ENCODE measurements at regions not wholly inside any gene's neighbourhood (a gene's known extent, or its start where the extent isn't known, plus 50 kb on each side); places are given as distances from the start of the nearest gene placed in this dataset.

- Histone ChIP-seq H3K27me3 (ENCODE audit: control insufficient read depth, insufficient read depth, low read length) (no peaks in the 10 kb centered on the region), H3K23ac (ENCODE audit: low read depth, low read length) (no peak overlapping the region), H3K4me1 (ENCODE audit: control insufficient read depth, insufficient read depth, low read length) (no peaks in the 10 kb centered on the region), H3K79me1 (ENCODE audit: low read depth in 1 of 2, low read length in 2 of 2) (no peaks in the 10 kb centered on the region), H2BK5ac (ENCODE audit: low read depth, low read length, poor library complexity, severe bottlenecking) (no peak overlapping the region), H3K27ac (ENCODE audit: insufficient read depth, low read length) (no peak overlapping the region), H3K9me3 (ENCODE audit: control insufficient read depth, insufficient read depth, low read length) (peaks cover 2% of the 10 kb centered on the region; the same call in 1 of the 2 replicates), H3K36me3 (ENCODE audit: control insufficient read depth, insufficient read depth, low read length) (no peaks in the 10 kb centered on the region), H3K56ac (ENCODE audit: extremely low read depth, insufficient read depth, low read length) (no peak overlapping the region), H2AK9ac (replicated peaks; ENCODE audit: low read depth, low read length, poor library complexity) (no peak overlapping the region), H3K4me2 (ENCODE audit: low read depth, low read length) (no peak overlapping the region), H2AK5ac (ENCODE audit: low read depth, low read length) (no peak overlapping the region), H2AFZ (replicated peaks; ENCODE audit: low read length, poor library complexity) (no peak overlapping the region), H3K4me3 (ENCODE audit: insufficient read depth, low read depth, low read length) (no peak overlapping the region), H3K18ac (ENCODE audit: low read depth, low read length) (no peak overlapping the region), H3K9ac (ENCODE audit: low read depth, low read length) (no peak overlapping the region), H4K20me1 (ENCODE audit: insufficient read depth, low read length) (no peaks in the 10 kb centered on the region), H2BK120ac (ENCODE audit: low read depth, low read length) (no peak overlapping the region), H4K91ac (ENCODE audit: insufficient read depth, low read depth, low read length) (no peak overlapping the region), H2BK20ac (ENCODE audit: low read depth, low read length) (no peak overlapping the region), H4K8ac (ENCODE audit: low read depth in 2 of 2, low read length in 2 of 2) (no peak overlapping the region), H4K5ac (ENCODE audit: low read depth, low read length) (no peak overlapping the region), H3K4ac (ENCODE audit: low read depth, low read length) (no peak overlapping the region), H3K14ac (replicated peaks; ENCODE audit: low read depth, low read length) (no peak overlapping the region), H3K9me1 (ENCODE audit: insufficient read depth, low read length) (no peaks in the 10 kb centered on the region), H2BK15ac (ENCODE audit: low read depth, low read length) (no peak overlapping the region)
- no peak for ATAC-seq (ENCODE audit: low read depth)
- CTCF ChIA-PET = no interaction called here
- dilution Hi-C loops (cut with HindIII; ENCODE audit: low sequenced_read_pairs, unreplicated experiment) (no loop called here), in situ Hi-C loops (cut with MboI; ENCODE audit: low sequenced_read_pairs) (no loop called here), intact Hi-C loops (cut with micrococcal nuclease) (no loop called here)
- no peak for DNase-seq
- no TSS peak for BruUV-seq (replicated peaks)
- TF ChIP-seq CHD1 (IDR thresholded peaks at IDR 0.05; ENCODE audit: low read depth, low read length) = no peak
- TF ChIP-seq RAD21 (IDR thresholded peaks at IDR 0.05; ENCODE audit: low read length) = no peak
- TF ChIP-seq ELK1 (IDR thresholded peaks at IDR 0.05; ENCODE audit: borderline replicate concordance, low read depth, low read length) = no peak
- no peak for TF ChIP-seq POLR2A (IDR thresholded peaks at IDR 0.05; ENCODE audit: low read depth, low read length)
- no peak for TF ChIP-seq MXI1 (IDR thresholded peaks at IDR 0.05; ENCODE audit: borderline replicate concordance, low read depth, low read length)
- TF ChIP-seq BHLHE40 (IDR thresholded peaks at IDR 0.05; ENCODE audit: low read depth, low read length) = no peak
- TF ChIP-seq USF2 (IDR thresholded peaks at IDR 0.05; ENCODE audit: low read depth, low read length) = no peak
- no peak for TF ChIP-seq MAFK (IDR thresholded peaks at IDR 0.05; ENCODE audit: low read depth, low read length)
- no peak for TF ChIP-seq SMC3 (IDR thresholded peaks at IDR 0.05; ENCODE audit: low read depth, low read length)
- no peak for TF ChIP-seq RFX5 (IDR thresholded peaks at IDR 0.05; ENCODE audit: low read depth, low read length)
- TF ChIP-seq NFE2L2 (IDR thresholded peaks at IDR 0.05; ENCODE audit: low read depth, low read length) = no peak
- no peak for TF ChIP-seq CEBPB (IDR thresholded peaks at IDR 0.05; ENCODE audit: low read depth, low read length)
- no peak for TF ChIP-seq CTCF (conservative IDR thresholded peaks at IDR 0.05; ENCODE audit: low read depth, low read length)
- TF ChIP-seq MAZ (IDR thresholded peaks at IDR 0.05; ENCODE audit: borderline replicate concordance, low read depth, low read length) = no peak
- no peak for TF ChIP-seq FOS (IDR thresholded peaks at IDR 0.05; ENCODE audit: low read depth, low read length)
- no peak for TF ChIP-seq RCOR1 (IDR thresholded peaks at IDR 0.05; ENCODE audit: insufficient replicate concordance, low read length)
- WGBS, 2 experiments (ENCODE audit: extremely low coverage in 2 of 2, insufficient read length in 1 of 2) = no CpG with 5 or more reads among the region's 1 CpG
- POLR2A ChIA-PET (ENCODE audit: unreplicated experiment) = no interaction called here
Observed at GRCh38 chr21:24179110-24179509, 1428.2 kb downstream of the MRPL39 start.

Data from IMR-90 (cell line).